DOHH2 (cell line): ENCODE measurements at regions not wholly inside any gene's neighbourhood (a gene's known extent, or its start where the extent isn't known, plus 50 kb on each side); places are given as distances from the start of the nearest gene placed in this dataset.

Source experiments
- EZH2phosphoT487 ChIP-seq: fragments of 200-600 bp; sonication (generic); IDR thresholded peaks from 2 replicates; pipeline ENCODE4 v1.6.1; 2017; ENCODE audit warnings: borderline replicate concordance, mild to moderate bottlenecking, antibody characterized with exemption, low read length, moderate library complexity, mixed read lengths
- TF ChIP-seq, protein P1 (sequence below): fragments of 200-600 bp; sonication (generic); IDR thresholded peaks from one replicate; pipeline ENCODE4 v1.5.1; 2014; ENCODE audit warnings: antibody characterized with exemption, mild to moderate bottlenecking, low read depth, low read length; ENCODE audit not compliant: poor library complexity, severe bottlenecking

DNA sequence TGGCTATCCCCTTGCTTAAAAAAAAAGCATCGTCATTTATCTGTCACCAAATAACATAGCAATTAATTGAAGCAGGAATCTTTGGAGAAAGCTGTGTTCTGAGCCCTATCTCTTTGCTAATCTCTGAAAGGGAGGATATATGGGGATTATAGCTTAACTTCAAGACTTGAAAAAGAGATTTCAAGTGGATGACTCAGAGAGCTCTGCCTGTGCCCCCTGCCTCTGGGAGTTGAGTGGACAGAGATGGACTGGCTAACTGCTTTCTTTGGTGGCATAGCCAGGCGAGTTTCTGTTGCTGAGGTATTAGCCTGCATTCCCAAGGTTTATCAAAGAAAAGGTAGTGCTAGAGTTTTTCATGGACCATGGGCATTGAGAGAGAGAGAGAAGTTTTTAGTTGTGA, 91.6 kb downstream of the DDIT4L start:
- TF ChIP-seq, protein P1, sequence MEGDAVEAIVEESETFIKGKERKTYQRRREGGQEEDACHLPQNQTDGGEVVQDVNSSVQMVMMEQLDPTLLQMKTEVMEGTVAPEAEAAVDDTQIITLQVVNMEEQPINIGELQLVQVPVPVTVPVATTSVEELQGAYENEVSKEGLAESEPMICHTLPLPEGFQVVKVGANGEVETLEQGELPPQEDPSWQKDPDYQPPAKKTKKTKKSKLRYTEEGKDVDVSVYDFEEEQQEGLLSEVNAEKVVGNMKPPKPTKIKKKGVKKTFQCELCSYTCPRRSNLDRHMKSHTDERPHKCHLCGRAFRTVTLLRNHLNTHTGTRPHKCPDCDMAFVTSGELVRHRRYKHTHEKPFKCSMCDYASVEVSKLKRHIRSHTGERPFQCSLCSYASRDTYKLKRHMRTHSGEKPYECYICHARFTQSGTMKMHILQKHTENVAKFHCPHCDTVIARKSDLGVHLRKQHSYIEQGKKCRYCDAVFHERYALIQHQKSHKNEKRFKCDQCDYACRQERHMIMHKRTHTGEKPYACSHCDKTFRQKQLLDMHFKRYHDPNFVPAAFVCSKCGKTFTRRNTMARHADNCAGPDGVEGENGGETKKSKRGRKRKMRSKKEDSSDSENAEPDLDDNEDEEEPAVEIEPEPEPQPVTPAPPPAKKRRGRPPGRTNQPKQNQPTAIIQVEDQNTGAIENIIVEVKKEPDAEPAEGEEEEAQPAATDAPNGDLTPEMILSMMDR = no peak
- no peak for TF ChIP-seq EZH2phosphoT487
